ENCODE measurements at regions not wholly inside any gene's neighbourhood (a gene's known extent, or its start where the extent isn't known, plus 50 kb on each side); places are given as distances from the start of the nearest gene placed in this dataset.

GRCh38 chr4:111811661-111812060 is 333.6 kb upstream of the FAM241A start:
- TF ChIP-seq EZH2 (optimal IDR thresholded peaks at IDR 0.05; ENCODE audit: low read depth, low read length) (no peak), CTCF (IDR thresholded peaks at IDR 0.05; ENCODE audit: low read length) (no peak), EZH2phosphoT487 (IDR thresholded peaks at IDR 0.05; ENCODE audit: low read length) (no peak)

Data from MM.1S (cell line).